Neuron (in vitro differentiated cells): ENCODE measurements at regions not wholly inside any gene's neighbourhood (a gene's known extent, or its start where the extent isn't known, plus 50 kb on each side); places are given as distances from the start of the nearest gene placed in this dataset.

ENCODE experiments used
- H2AFZ ChIP-seq: one replicate; pipeline ENCODE4 v1.6.1; 2013; ENCODE audit warnings: low read depth, mild to moderate bottlenecking, inconsistent platforms, low read length, moderate library complexity
- H3K27me3 ChIP-seq: one replicate; pipeline ENCODE4 v1.6.1; 2013; ENCODE audit warnings: low read length; ENCODE audit not compliant: insufficient read depth
- H3K36me3 ChIP-seq: one replicate; pipeline ENCODE4 v1.6.1; 2013; ENCODE audit warnings: low read length; ENCODE audit not compliant: insufficient read depth
- H3K4me1 ChIP-seq: one replicate; pipeline ENCODE4 v1.6.1; 2013; ENCODE audit warnings: low read length; ENCODE audit not compliant: insufficient read depth
- H3K4me3 ChIP-seq: 2 replicates; pipeline ENCODE4 v1.5.1; 2013; ENCODE audit warnings: mild to moderate bottlenecking, low read length, moderate library complexity
- H3K9me3 ChIP-seq: one replicate; pipeline ENCODE4 v1.6.1; 2013; ENCODE audit warnings: low read length

DNA sequence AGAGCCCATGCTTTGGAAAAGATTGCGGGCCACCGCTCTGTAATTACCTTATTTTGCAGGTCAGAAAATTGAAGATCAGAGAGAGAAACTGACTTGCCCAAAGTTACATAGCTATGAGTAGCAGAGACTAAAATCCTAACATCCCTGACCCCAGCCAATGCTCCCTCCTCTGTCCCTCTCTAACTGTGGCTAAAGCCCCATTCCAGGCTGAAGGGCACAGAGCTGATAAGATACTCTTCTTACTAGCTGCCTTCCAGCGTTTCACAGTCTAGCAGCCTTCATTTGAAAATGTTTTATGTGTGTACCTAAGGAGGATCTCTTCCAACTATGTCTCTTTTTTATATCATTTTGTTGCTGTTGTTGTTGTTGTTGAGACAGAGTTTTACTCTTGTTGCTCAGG is 81.4 kb upstream of the LRATD1 start:
- H3K36me3 ChIP-seq: no peaks in the 10 kb centered on the region
- H2AFZ ChIP-seq: no peak overlapping the region
- H3K9me3 ChIP-seq: no peaks in the 10 kb centered on the region
- no peak overlapping the region for H3K4me3 ChIP-seq
- no peaks in the 10 kb centered on the region for H3K27me3 ChIP-seq
- no peaks in the 10 kb centered on the region for H3K4me1 ChIP-seq

DNA sequence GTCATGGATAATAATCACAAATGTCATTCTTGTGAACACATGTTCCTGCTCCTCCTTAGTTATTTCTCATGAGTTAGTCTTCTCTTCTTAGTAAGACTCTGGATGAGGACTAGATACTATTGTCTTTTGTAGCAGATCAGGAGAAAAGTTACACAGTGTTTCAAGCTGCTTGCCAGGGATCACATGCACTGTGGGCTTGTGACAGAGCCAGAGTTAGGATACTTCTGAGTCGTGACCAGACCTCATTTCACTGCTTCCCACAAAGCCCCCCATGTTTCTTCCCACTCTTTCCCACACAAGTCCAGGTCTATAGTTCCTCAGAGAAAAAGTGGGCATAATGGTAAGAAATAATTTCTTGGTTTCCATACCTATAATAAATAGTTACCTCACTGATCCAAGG is 80.2 kb upstream of the LRATD1 start:
- Histone ChIP-seq H3K4me3 (no peak overlapping the region), H3K9me3 (no peaks in the 10 kb centered on the region), H2AFZ (no peak overlapping the region), H3K4me1 (no peaks in the 10 kb centered on the region), H3K27me3 (no peaks in the 10 kb centered on the region), H3K36me3 (no peaks in the 10 kb centered on the region)

DNA sequence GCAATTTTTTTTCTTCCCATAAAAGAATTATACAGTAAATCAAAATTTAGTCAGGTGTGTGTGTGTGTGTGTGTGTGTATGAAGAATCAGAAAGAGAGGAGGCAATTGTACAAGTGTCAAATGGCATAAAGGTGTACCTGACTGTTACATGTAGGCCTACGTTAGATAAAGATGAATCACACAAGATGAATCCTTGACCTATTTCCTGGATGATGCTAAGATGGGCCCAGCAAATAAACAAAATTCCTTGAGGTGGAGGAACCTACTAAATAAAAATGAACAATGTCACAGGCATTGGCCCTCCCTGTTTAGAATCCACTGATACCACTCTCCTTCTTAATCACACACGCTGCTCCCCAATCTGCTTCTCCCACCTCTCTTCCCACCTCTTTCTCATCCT is 79.7 kb upstream of the LRATD1 start:
- Histone ChIP-seq H2AFZ (no peak overlapping the region), H3K4me3 (no peak overlapping the region), H3K9me3 (no peaks in the 10 kb centered on the region), H3K4me1 (no peaks in the 10 kb centered on the region), H3K27me3 (no peaks in the 10 kb centered on the region), H3K36me3 (no peaks in the 10 kb centered on the region)

DNA sequence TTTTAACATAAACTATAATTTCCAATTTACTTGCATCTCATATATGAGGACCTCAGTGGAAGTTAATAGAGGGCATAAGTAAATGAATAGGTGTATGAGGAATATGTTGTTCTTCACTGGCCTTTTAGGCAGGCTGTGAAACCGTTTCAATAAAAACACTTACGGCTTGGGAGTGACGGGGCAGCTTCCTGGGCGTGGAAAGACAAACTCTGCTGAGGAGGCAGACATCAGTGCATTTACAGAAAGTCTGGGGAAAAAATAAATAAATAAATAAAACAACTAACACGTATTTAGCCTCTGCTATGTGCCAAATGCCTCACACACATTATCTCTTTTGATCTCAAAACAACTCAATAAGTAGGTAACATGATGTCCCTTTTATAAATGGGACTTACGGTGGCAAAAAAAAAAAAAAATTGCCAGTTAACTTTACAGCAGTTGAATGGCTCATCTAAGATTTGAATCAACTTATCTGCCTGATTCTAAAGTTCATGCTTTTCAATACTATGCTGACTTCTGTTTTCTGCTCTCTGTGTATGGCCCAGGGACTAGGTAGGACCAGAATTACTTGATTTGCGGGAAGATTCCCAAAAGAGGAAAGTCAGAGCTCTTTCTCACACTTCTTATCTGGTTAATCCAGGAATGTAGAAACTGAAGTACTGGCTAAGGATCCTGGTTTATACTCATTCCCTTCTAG is 77.5 kb upstream of the LRATD1 start:
- Histone ChIP-seq H3K36me3 (no peaks in the 10 kb centered on the region), H3K4me1 (no peaks in the 10 kb centered on the region), H3K4me3 (no peak overlapping the region), H3K9me3 (no peaks in the 10 kb centered on the region), H2AFZ (no peak overlapping the region), H3K27me3 (no peaks in the 10 kb centered on the region)

DNA sequence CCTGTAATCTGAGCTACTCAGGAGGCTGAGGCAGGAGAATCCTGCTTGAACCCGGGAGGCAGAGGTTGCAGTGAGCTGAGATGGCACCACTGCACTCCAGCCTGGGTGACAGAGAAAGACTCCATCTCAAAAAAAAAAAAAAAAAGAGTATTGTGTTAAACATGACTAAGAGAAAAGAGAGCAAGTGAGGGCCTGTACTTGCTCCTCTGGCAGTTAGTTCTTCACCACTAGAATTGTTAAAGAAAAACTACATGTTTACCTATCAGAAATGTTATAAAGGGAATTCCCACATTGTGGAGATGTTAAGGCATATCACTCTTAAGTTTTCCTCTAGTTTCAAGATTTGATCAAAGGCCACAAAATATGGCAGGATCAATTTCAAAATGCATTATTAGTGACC is 75.4 kb upstream of the LRATD1 start:
- Histone ChIP-seq H3K27me3 (no peaks in the 10 kb centered on the region), H3K36me3 (no peaks in the 10 kb centered on the region), H2AFZ (no peak overlapping the region), H3K4me3 (no peak overlapping the region), H3K9me3 (no peaks in the 10 kb centered on the region), H3K4me1 (no peaks in the 10 kb centered on the region)

DNA sequence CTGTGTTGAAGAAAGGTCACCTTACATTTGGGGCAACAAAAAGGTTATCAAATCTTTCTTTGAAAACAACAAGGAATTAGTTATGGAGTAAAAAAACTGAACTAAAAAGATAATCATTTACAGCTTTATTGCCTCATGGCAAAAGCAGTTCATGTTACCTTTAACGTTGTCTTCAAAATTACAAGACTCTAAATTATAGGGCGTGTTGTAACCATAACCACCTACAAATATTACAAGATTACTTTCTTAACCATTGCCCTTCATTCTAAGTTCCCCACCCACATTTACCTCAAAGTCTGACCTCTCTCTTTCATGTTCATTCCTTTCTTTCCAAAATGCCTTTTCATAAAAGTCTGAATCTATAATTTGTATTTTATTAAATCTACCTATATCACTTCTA is 74.6 kb upstream of the LRATD1 start:
- H3K27me3 ChIP-seq: no peaks in the 10 kb centered on the region
- H3K4me1 ChIP-seq: no peaks in the 10 kb centered on the region
- H2AFZ ChIP-seq: no peak overlapping the region
- H3K36me3 ChIP-seq: no peaks in the 10 kb centered on the region
- no peak overlapping the region for H3K4me3 ChIP-seq
- no peaks in the 10 kb centered on the region for H3K9me3 ChIP-seq

DNA sequence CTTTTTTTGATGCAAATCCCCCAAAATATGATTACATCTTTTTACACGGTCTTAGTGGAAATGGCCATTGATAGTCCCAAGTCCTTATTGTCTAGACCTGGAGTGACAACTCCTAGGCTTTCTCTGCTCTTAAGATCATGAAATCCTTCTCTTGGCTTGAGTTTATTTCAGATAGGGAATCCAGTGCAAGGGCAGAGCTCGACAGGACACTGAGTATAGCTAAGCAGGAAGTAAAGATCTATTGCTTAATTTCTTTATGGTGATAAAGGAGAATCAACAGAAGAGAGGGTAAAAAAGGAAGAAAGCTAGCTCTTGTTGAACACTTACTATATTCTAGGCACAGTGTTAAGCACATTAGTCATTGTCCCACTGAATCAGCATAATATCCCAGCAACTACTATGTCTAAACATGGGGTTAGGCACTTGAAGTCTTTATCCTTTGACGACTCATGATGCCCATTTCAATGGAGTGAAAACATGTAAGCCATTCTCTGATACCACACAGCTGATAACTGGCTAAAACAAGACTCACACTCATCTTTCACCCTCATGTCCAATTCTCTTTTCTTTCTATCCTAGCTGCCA is 74.1 kb upstream of the LRATD1 start:
- Histone ChIP-seq H3K4me1 (no peaks in the 10 kb centered on the region), H3K27me3 (no peaks in the 10 kb centered on the region), H3K4me3 (no peak overlapping the region), H3K36me3 (no peaks in the 10 kb centered on the region), H2AFZ (no peak overlapping the region), H3K9me3 (no peaks in the 10 kb centered on the region)

DNA sequence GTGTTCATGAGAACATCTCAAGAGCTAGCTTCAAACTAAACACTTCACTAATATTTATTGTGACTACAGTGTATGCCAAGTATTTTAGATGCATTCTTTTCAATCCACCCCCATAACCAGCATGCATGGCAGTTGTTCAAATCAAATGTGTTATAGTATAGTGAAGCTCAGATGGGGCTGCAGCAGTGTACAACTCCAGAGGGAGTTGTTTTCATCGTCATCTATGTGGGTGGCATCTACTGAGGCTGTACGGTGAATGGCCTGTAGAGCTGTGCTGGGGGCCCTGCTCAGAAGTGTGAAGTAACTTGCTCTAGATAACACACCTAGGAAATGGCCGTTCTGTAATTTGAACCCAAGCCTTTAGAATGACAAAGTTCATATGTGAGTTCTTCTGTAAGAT is 71.8 kb upstream of the LRATD1 start:
- Histone ChIP-seq H3K4me1 (no peaks in the 10 kb centered on the region), H3K4me3 (no peak overlapping the region), H2AFZ (no peak overlapping the region), H3K27me3 (no peaks in the 10 kb centered on the region), H3K9me3 (no peaks in the 10 kb centered on the region), H3K36me3 (no peaks in the 10 kb centered on the region)

DNA sequence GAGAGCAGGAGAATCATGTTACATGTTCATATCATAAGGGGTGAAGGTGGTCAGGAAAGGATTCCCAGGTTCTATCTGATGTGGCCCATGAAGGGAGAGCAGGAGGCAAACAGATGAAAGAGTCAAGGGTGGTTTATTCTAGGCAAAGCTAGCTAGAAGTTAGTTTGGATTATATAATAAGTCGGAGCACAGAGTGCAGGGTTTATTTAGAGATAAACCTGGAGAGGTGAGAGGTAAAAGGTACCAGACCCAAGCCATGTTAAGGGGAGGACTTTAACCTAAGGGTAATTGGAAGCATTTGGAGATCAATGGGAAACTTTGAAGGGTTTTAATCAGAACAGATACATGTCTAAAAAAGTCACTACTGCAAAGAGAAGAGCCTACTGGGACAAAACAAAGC is 69.2 kb upstream of the LRATD1 start:
- Histone ChIP-seq H3K4me3 (no peak overlapping the region), H3K36me3 (no peaks in the 10 kb centered on the region), H2AFZ (no peak overlapping the region), H3K27me3 (no peaks in the 10 kb centered on the region), H3K9me3 (no peaks in the 10 kb centered on the region), H3K4me1 (no peaks in the 10 kb centered on the region)

DNA sequence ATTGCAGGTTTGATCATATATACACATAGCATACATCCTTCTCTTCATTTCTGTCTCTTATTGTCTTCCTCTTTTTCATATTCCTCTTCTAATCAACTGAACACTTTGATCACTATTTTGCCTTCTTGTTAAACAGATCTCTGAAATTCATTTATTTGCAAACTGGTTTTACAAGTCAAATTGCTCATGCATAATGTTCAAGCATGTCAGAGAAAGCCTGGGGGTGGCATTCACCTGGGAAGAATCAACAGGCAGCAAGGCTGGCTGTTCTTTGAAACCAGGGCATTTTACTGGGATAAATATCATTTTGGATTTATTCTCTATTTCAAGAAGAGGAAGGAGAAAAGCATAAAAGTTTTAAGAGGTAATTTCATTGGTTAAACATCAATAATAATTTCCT is 66.9 kb upstream of the LRATD1 start:
- no peaks in the 10 kb centered on the region for H3K27me3 ChIP-seq
- H3K9me3 ChIP-seq: no peaks in the 10 kb centered on the region
- no peak overlapping the region for H3K4me3 ChIP-seq
- H2AFZ ChIP-seq: no peak overlapping the region
- H3K36me3 ChIP-seq: no peaks in the 10 kb centered on the region
- H3K4me1 ChIP-seq: no peaks in the 10 kb centered on the region

DNA sequence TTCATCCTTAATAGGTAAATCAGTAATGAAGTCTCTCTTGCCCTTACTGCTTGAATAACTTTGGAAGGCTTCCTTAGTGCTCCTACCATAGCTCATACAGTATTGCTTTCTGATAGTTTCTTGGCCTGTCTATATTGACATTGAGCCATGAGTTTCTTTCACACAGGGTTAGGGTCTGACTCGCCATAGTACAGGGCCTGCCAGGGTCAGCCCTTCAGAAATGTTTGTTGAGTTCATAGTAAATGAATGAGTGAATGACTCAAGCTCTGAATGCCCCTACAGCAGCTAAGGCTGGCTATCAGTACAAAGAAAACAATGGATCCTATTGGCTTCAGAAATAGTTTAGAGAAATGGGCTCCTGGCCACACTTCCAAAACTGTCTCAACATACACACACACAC is 65.0 kb upstream of the LRATD1 start:
- Histone ChIP-seq H3K4me1 (no peaks in the 10 kb centered on the region), H3K9me3 (no peaks in the 10 kb centered on the region), H2AFZ (no peak overlapping the region), H3K27me3 (no peaks in the 10 kb centered on the region), H3K4me3 (no peak overlapping the region), H3K36me3 (no peaks in the 10 kb centered on the region)

DNA sequence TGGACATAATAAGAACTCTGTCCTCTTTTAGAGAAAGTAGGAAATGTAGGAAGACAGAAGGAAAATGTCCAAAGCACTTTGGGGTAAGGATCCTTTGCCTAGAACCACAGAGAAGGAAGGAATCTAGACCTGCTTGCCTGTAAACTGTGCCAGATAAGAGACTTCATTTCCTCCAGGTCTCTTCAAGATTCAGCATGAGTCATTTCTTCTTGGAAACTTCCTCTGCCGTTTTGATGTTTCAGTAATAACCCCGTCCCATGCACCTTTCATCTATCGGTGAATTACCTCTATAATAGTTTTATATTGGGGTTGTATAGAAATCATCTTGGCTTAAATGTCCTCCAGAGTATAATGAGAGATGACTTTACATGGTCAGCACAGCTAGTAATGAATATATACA is 63.2 kb upstream of the LRATD1 start:
- no peaks in the 10 kb centered on the region for H3K4me1 ChIP-seq
- no peak overlapping the region for H3K4me3 ChIP-seq
- no peaks in the 10 kb centered on the region for H3K36me3 ChIP-seq
- no peaks in the 10 kb centered on the region for H3K27me3 ChIP-seq
- no peak overlapping the region for H2AFZ ChIP-seq
- H3K9me3 ChIP-seq: no peaks in the 10 kb centered on the region

DNA sequence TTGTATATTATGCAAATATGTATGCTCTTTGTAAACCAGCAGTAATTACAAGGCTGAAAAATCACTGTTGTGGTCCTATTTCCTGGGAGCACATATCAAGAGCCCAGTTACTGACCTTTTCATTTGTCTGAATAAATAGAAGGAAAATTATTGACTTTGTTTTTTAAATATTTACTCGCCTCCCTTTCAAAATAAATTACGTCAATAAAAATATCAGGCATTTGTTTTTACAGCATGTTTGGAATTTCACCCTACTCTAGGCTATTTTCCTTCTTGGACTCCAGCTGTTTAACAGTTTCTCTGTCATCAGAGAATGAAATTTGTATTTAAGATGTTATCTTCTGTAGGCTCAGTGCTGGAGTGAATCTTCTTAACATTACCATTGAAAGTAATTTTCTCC is 59.9 kb upstream of the LRATD1 start:
- no peaks in the 10 kb centered on the region for H3K36me3 ChIP-seq
- no peaks in the 10 kb centered on the region for H3K9me3 ChIP-seq
- H3K27me3 ChIP-seq: no peaks in the 10 kb centered on the region
- no peak overlapping the region for H3K4me3 ChIP-seq
- no peak overlapping the region for H2AFZ ChIP-seq
- no peaks in the 10 kb centered on the region for H3K4me1 ChIP-seq

DNA sequence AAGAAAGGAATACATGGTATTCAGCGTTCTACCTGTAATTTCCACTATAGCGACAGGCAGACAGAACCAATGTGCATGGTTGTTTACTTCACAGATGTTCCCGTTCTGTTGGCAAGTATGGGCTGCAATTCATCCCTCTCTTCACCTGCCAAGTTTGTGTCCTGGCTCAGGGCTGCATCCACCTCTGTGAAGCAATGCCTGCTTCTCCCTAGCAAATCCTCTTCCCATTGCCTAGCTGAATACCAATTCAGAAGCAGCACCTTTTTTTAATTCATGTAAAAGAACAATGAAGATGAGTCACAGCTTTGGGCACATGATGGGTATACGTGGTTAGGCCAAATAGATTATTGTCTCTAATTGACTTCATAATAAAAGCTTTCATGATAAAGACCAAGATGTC is 54.7 kb upstream of the LRATD1 start:
- Histone ChIP-seq H3K36me3 (no peaks in the 10 kb centered on the region), H3K9me3 (no peaks in the 10 kb centered on the region), H3K4me1 (no peaks in the 10 kb centered on the region), H3K4me3 (no peak overlapping the region), H2AFZ (no peak overlapping the region), H3K27me3 (no peaks in the 10 kb centered on the region)
